ENCODE measurements at regions not wholly inside any gene's neighbourhood (a gene's known extent, or its start where the extent isn't known, plus 50 kb on each side); places are given as distances from the start of the nearest gene placed in this dataset.

DNA sequence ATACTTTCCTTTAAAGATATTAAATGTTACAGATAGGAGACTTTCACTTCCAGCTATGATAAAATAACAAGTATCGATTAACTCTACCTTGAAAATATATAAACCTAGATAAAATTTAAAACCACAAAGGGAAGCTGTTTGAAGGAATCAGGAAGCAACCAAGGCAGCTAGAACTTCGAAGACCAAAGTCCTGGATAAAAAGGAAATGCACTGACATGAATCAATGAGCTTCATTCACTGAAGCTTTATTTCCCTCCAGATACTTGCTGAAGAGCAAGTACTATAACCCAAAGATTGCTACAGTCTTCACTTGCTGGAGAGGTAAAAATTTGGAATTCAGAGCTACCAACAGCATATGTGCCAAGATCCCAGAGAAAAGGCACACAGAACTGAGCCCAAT is 144.1 kb downstream of the PIK3R1 start:
- intact Hi-C loops (cut with DNase I) = no loop called here
- ATAC-seq (no peak), DNase-seq (no peak)
- Histone ChIP-seq H3K9me3 (peaks cover 0 to 4% (median 0%) of the 10 kb centered on the region in 3 donors), H3K27ac (no peak overlapping the region), H3K4me1 (peaks cover 7% of the 10 kb centered on the region), H3K27me3 (peaks cover 0 to 3% of the 10 kb centered on the region in 2 donors), H3K36me3 (replicated peaks in 1 of 2; ENCODE audit: insufficient read depth in 1 of 2, low read depth in 2 of 2) (no peaks in the 10 kb centered on the region), H3K4me3 (no peak overlapping the region)
- WGBS, 2 donors = 38 to 56% methylated on average over 2 of the region's 2 CpGs
- TF ChIP-seq, protein P1, sequence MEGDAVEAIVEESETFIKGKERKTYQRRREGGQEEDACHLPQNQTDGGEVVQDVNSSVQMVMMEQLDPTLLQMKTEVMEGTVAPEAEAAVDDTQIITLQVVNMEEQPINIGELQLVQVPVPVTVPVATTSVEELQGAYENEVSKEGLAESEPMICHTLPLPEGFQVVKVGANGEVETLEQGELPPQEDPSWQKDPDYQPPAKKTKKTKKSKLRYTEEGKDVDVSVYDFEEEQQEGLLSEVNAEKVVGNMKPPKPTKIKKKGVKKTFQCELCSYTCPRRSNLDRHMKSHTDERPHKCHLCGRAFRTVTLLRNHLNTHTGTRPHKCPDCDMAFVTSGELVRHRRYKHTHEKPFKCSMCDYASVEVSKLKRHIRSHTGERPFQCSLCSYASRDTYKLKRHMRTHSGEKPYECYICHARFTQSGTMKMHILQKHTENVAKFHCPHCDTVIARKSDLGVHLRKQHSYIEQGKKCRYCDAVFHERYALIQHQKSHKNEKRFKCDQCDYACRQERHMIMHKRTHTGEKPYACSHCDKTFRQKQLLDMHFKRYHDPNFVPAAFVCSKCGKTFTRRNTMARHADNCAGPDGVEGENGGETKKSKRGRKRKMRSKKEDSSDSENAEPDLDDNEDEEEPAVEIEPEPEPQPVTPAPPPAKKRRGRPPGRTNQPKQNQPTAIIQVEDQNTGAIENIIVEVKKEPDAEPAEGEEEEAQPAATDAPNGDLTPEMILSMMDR (IDR thresholded peaks at IDR 0.05) = no peak
- no peak for TF ChIP-seq POLR2A (IDR thresholded peaks at IDR 0.05)

DNA sequence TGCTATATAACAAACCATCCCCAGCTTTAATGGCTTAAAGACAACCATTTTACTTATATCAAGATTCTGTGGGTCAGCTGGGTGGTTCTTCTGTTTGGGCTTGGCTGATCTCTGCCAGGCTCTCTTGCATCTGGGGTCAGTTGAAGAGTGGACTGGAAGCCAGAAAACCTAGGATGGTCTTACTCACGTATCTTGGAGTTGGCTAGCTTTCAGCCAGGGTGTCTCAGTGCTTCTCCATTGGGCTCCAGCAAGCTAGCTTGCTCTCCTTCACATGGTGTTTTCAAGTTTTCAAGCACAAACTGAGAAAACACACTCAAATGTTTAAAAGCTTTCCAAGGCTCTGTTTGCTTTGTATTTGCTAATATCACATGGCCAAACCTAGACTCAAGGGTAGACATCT is 146.8 kb downstream of the PIK3R1 start:
- Histone ChIP-seq H3K27me3 (peaks cover 0 to 3% of the 10 kb centered on the region in 2 donors), H3K36me3 (replicated peaks in 1 of 2; ENCODE audit: insufficient read depth in 1 of 2, low read depth in 2 of 2) (no peaks in the 10 kb centered on the region), H3K27ac (no peak overlapping the region), H3K9me3 (peaks cover 0 to 4% (median 0%) of the 10 kb centered on the region in 3 donors), H3K4me1 (peaks cover 7% of the 10 kb centered on the region), H3K4me3 (no peak overlapping the region)
- no peak for DNase-seq
- TF ChIP-seq POLR2A (IDR thresholded peaks at IDR 0.05) = no peak
- TF ChIP-seq, protein P1 (IDR thresholded peaks at IDR 0.05) = no peak
- no peak for ATAC-seq
- intact Hi-C loops (cut with DNase I) = no loop called here
- 88 to 100% methylated on average over 1 of the region's 1 CpG for WGBS, 2 donors

DNA sequence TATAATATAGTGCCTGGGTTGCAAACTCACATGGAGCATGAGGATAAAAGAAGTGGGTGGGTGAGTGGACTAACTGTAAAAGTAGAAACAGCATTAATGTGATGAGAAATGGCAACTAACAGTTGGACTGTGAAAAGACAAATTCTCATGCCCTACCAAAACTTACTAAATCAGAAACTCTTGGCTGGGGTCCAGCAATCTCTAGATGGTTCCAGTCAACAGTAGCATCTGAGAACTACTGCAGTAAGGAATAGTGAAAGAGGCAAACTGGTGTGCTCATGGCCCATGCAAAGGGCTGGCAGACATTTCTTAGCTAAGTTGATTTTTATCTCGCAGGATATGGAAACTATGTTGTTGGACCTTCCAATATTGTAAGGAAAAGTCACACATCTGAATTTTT is 150.3 kb downstream of the PIK3R1 start:
- no peaks in the 10 kb centered on the region for H3K4me1 ChIP-seq
- peaks cover 0 to 4% (median 0%) of the 10 kb centered on the region in 3 donors for H3K9me3 ChIP-seq
- intact Hi-C loops (cut with DNase I) = no loop called here
- peaks cover 0 to 3% of the 10 kb centered on the region in 2 donors for H3K27me3 ChIP-seq
- WGBS, 2 donors = 93 to 95% methylated on average over 1 of the region's 1 CpG
- DNase-seq = no peak
- H3K36me3 ChIP-seq (replicated peaks in 1 of 2; ENCODE audit: insufficient read depth in 1 of 2, low read depth in 2 of 2) = no peaks in the 10 kb centered on the region
- no peak for ATAC-seq
- no peak overlapping the region for H3K27ac ChIP-seq
- no peak for TF ChIP-seq POLR2A (IDR thresholded peaks at IDR 0.05)
- TF ChIP-seq, protein P1 (IDR thresholded peaks at IDR 0.05) = no peak
- no peak overlapping the region for H3K4me3 ChIP-seq

DNA sequence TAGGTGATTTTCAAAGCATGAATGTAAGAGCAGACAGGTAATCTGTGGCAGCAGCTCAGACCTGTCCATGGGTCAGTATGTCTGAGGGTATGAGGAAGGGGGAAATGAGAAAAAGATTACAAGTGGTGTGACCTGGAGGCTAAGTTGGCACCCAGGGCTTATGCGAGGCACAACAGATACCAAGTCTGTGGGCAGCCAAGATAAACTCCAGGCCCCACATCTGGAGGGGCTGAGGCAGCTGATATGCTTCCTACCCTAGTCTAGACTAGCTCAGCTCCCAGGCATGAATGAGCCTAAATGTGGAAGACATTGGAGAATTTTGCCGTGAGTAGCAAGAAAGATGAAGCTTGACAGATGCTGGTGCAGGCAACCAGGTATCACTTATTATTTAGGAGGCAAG is 151.7 kb downstream of the PIK3R1 start:
- DNase-seq (no peak), ATAC-seq (no peak)
- H3K36me3 ChIP-seq (replicated peaks in 1 of 2; ENCODE audit: insufficient read depth in 1 of 2, low read depth in 2 of 2) = no peaks in the 10 kb centered on the region
- H3K4me1 ChIP-seq = no peaks in the 10 kb centered on the region
- intact Hi-C loops (cut with DNase I) = no loop called here
- no peak overlapping the region for H3K27ac ChIP-seq
- no peak overlapping the region for H3K4me3 ChIP-seq
- peaks cover 0 to 3% of the 10 kb centered on the region in 2 donors for H3K27me3 ChIP-seq
- 73 to 86% methylated on average over 2 of the region's 2 CpGs for WGBS, 2 donors
- H3K9me3 ChIP-seq = peaks cover 0 to 3% (median 0%) of the 10 kb centered on the region in 3 donors
- TF ChIP-seq, protein P1 (IDR thresholded peaks at IDR 0.05) = no peak
- TF ChIP-seq POLR2A (IDR thresholded peaks at IDR 0.05) = no peak

DNA sequence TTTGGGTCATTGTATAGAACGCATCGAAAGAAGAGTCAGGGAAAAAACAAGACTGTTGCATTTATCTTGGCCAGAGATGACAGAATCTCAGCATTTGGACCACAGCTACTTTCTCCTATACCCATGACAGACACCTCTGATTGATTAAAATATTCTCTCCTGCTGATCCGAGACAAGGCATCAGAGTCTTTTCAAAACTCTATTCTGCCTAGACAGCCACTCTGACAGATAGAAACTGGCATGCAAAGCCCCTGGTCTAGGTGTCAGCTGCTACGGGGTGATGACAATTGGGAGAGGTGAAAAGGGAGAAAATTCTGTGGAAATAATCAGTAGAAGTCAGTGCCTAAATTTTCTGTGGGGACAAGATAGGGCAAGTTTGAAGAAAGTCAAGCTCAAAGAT is 152.2 kb downstream of the PIK3R1 start:
- no peak for TF ChIP-seq POLR2A (IDR thresholded peaks at IDR 0.05)
- TF ChIP-seq, protein P1 (IDR thresholded peaks at IDR 0.05) = no peak

More for the DNA sequence above, 152.2 kb downstream of the PIK3R1 start:
- 72 to 79% methylated on average over 4 of the region's 4 CpGs for WGBS, 2 donors
- intact Hi-C loops (cut with DNase I) = no loop called here
- Histone ChIP-seq H3K27ac (no peak overlapping the region), H3K36me3 (replicated peaks in 1 of 2; ENCODE audit: insufficient read depth in 1 of 2, low read depth in 2 of 2) (no peaks in the 10 kb centered on the region), H3K4me3 (no peak overlapping the region), H3K4me1 (no peaks in the 10 kb centered on the region), H3K27me3 (peaks cover 0 to 3% of the 10 kb centered on the region in 2 donors), H3K9me3 (no peaks in the 10 kb centered on the region)
- no peak for ATAC-seq
- DNase-seq = no peak
